SK-N-SH (cell line): ENCODE measurements at regions not wholly inside any gene's neighbourhood (a gene's known extent, or its start where the extent isn't known, plus 50 kb on each side); places are given as distances from the start of the nearest gene placed in this dataset.

ENCODE experiments used
- EP300 ChIP-seq, 2 experiments: IDR thresholded peaks; 2 replicates each; pipeline versions ENCODE4 v1.4.0 to v1.6.1; 2012; ENCODE audit warnings: borderline replicate concordance in 1 of 2, low read depth in 1 of 2, low read length in 1 of 2
- EZH2phosphoT487 ChIP-seq: fragments of 200-600 bp; sonication (generic); IDR thresholded peaks from 2 replicates; pipeline ENCODE4 v1.6.1; 2017; ENCODE audit warnings: low read depth, mixed run types, mild to moderate bottlenecking, antibody characterized with exemption, moderate library complexity, borderline replicate concordance
- FOXM1 ChIP-seq: IDR thresholded peaks from 2 replicates; pipeline ENCODE4 v1.4.0; 2012; ENCODE audit warnings: low read depth, mild to moderate bottlenecking
- MXI1 ChIP-seq: IDR thresholded peaks from 2 replicates; pipeline ENCODE4 v1.6.1; 2012; ENCODE audit warnings: mild to moderate bottlenecking, low read depth, low read length, improper control_type of control experiment
- NFIC ChIP-seq: IDR thresholded peaks from 2 replicates; pipeline ENCODE4 v1.4.0; 2012; ENCODE audit warnings: borderline replicate concordance
- POLR2AphosphoS5 ChIP-seq: IDR thresholded peaks from 2 replicates; pipeline ENCODE4 v1.6.1; 2012; ENCODE audit warnings: low read depth, low read length
- RAD21 ChIP-seq: IDR thresholded peaks from 2 replicates; pipeline ENCODE4 v1.6.1; 2012; ENCODE audit warnings: mild to moderate bottlenecking, low read length
- RFX5 ChIP-seq: IDR thresholded peaks from 2 replicates; pipeline ENCODE4 v1.6.1; 2012; ENCODE audit warnings: mild to moderate bottlenecking, improper control_type of control experiment, low read length
- SIN3A ChIP-seq: IDR thresholded peaks from 2 replicates; pipeline ENCODE4 v1.6.1; 2012; ENCODE audit warnings: low read depth, mild to moderate bottlenecking, low read length, moderate library complexity, borderline replicate concordance
- TAF1 ChIP-seq: IDR thresholded peaks from 2 replicates; pipeline ENCODE4 v1.6.1; 2012; ENCODE audit warnings: low read depth, mild to moderate bottlenecking, low read length, moderate library complexity, borderline replicate concordance
- USF2 ChIP-seq: fragments of 150-350 bp; IDR thresholded peaks from 2 replicates; pipeline ENCODE4 v1.6.1; 2017; ENCODE audit warnings: antibody characterized with exemption, low read length, low read depth, borderline replicate concordance
- YY1 ChIP-seq: IDR thresholded peaks from 2 replicates; pipeline ENCODE4 v1.4.0; 2012; ENCODE audit warnings: low read depth, mild to moderate bottlenecking
- TF ChIP-seq, protein P1 (sequence below): fragments of 200-600 bp; sonication (generic); IDR thresholded peaks from 2 replicates; pipeline ENCODE4 v1.6.1; 2017; ENCODE audit warnings: antibody characterized with exemption, mild to moderate bottlenecking, moderate library complexity
- TF ChIP-seq, protein P2 (sequence below): IDR thresholded peaks from 2 replicates; pipeline ENCODE4; 2012

- TF ChIP-seq, protein P1, sequence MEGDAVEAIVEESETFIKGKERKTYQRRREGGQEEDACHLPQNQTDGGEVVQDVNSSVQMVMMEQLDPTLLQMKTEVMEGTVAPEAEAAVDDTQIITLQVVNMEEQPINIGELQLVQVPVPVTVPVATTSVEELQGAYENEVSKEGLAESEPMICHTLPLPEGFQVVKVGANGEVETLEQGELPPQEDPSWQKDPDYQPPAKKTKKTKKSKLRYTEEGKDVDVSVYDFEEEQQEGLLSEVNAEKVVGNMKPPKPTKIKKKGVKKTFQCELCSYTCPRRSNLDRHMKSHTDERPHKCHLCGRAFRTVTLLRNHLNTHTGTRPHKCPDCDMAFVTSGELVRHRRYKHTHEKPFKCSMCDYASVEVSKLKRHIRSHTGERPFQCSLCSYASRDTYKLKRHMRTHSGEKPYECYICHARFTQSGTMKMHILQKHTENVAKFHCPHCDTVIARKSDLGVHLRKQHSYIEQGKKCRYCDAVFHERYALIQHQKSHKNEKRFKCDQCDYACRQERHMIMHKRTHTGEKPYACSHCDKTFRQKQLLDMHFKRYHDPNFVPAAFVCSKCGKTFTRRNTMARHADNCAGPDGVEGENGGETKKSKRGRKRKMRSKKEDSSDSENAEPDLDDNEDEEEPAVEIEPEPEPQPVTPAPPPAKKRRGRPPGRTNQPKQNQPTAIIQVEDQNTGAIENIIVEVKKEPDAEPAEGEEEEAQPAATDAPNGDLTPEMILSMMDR = no peak
- TF ChIP-seq EP300 (IDR thresholded peaks at IDR 0.05; ENCODE audit: borderline replicate concordance in 1 of 2, low read depth in 1 of 2, low read length in 1 of 2) (no peak), POLR2AphosphoS5 (no peak), SIN3A (no peak), YY1 (no peak), TAF1 (no peak), MXI1 (no peak), FOXM1 (no peak), RFX5 (no peak), USF2 (no peak), RAD21 (no peak), EZH2phosphoT487 (no peak), NFIC (no peak)
- TF ChIP-seq, protein P2, sequence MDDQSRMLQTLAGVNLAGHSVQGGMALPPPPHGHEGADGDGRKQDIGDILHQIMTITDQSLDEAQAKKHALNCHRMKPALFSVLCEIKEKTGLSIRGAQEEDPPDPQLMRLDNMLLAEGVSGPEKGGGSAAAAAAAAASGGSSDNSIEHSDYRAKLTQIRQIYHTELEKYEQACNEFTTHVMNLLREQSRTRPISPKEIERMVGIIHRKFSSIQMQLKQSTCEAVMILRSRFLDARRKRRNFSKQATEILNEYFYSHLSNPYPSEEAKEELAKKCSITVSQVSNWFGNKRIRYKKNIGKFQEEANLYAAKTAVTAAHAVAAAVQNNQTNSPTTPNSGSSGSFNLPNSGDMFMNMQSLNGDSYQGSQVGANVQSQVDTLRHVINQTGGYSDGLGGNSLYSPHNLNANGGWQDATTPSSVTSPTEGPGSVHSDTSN = no peak
Measured at GRCh38 chr2:39570130-39570555, 95.6 kb upstream of the TMEM178A start.
